ENCODE measurements at regions not wholly inside any gene's neighbourhood (a gene's known extent, or its start where the extent isn't known, plus 50 kb on each side); places are given as distances from the start of the nearest gene placed in this dataset.

DNA sequence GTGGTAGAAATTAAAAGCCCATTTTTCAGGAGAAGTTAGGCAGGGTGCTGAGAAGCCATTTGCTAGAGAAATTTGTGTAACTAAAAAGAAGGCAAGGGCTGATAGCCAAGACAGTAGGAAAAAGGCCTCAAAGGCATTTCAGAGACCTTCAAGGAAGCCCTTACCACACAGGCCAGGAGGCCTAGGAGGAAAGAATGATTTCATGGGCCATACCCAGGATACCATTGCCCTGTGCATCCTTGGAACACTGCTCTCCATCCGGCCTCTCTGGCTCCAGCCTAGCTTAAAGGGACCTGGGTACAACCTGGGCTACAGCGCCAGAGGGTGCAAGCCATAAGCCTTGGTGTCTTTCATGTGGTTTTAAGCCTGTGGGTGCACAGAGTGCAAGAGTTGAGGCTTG lies 193.6 kb upstream of the GRM7 start:
- no peak overlapping the region for H3K27ac ChIP-seq
- no peaks in the 10 kb centered on the region for H3K4me1 ChIP-seq
- H3K36me3 ChIP-seq: no peaks in the 10 kb centered on the region
- peaks cover 0 to 29% of the 10 kb centered on the region in 2 donors for H3K9me3 ChIP-seq
- no peak for DNase-seq
- no peaks in the 10 kb centered on the region for H3K27me3 ChIP-seq
- TF ChIP-seq, protein P1, sequence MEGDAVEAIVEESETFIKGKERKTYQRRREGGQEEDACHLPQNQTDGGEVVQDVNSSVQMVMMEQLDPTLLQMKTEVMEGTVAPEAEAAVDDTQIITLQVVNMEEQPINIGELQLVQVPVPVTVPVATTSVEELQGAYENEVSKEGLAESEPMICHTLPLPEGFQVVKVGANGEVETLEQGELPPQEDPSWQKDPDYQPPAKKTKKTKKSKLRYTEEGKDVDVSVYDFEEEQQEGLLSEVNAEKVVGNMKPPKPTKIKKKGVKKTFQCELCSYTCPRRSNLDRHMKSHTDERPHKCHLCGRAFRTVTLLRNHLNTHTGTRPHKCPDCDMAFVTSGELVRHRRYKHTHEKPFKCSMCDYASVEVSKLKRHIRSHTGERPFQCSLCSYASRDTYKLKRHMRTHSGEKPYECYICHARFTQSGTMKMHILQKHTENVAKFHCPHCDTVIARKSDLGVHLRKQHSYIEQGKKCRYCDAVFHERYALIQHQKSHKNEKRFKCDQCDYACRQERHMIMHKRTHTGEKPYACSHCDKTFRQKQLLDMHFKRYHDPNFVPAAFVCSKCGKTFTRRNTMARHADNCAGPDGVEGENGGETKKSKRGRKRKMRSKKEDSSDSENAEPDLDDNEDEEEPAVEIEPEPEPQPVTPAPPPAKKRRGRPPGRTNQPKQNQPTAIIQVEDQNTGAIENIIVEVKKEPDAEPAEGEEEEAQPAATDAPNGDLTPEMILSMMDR (IDR thresholded peaks at IDR 0.05): no peak
- intact Hi-C loops (cut with DNase I): no loop called here
- no peak overlapping the region for H3K4me3 ChIP-seq
- ATAC-seq: no peak

DNA sequence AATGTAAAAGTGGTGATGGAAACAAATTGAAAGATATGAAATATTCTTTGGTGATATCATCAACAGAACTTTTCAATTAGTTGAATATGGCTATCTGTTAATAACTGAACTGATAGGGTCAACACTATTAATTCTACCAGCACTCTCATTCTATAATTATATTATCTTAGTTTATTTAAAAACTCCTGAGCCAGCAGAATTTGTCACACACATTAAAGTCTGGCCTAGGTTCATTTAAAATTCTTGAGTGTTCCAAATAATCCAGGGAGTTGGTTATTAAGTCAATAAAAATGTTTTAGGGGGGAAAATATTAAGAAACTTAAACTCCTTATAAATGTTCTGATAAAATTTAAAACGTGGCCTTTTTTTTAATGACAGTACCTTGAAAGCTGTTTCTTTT lies 189.6 kb upstream of the GRM7 start:
- Histone ChIP-seq H3K27ac (no peak overlapping the region), H3K36me3 (no peaks in the 10 kb centered on the region), H3K27me3 (no peaks in the 10 kb centered on the region), H3K4me1 (no peaks in the 10 kb centered on the region), H3K4me3 (no peak overlapping the region), H3K9me3 (peaks cover 0 to 27% of the 10 kb centered on the region in 2 donors)
- TF ChIP-seq, protein P1 (IDR thresholded peaks at IDR 0.05): no peak
- DNase-seq (no peak), ATAC-seq (no peak)
- intact Hi-C loops (cut with DNase I): no loop called here

DNA sequence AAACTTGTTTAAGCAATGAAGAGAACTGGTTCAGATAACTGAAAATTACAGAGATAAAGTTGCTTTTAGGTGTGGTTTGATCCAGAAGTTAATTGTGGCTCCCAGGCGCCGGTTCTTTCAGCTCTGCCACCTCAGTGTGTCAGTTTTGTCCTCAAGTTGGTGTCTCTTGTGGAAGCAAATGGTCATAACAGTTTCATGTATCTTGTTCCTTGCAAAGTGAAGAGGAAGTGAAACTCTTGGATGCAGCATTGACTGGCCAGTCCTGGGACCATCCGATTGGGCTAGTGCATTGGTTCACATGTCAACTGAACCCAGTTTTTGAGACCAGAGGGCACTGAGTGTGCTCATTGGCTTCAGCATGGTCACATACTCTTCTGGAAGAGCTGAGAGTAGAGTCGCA lies 181.4 kb upstream of the GRM7 start:
- Histone ChIP-seq H3K9me3 (peaks cover 0 to 17% of the 10 kb centered on the region in 2 donors), H3K4me1 (no peaks in the 10 kb centered on the region), H3K36me3 (no peaks in the 10 kb centered on the region), H3K4me3 (no peak overlapping the region), H3K27me3 (no peaks in the 10 kb centered on the region), H3K27ac (no peak overlapping the region)
- DNase-seq (no peak), ATAC-seq (no peak)
- TF ChIP-seq, protein P1 (IDR thresholded peaks at IDR 0.05): no peak
- intact Hi-C loops (cut with DNase I): no loop called here

DNA sequence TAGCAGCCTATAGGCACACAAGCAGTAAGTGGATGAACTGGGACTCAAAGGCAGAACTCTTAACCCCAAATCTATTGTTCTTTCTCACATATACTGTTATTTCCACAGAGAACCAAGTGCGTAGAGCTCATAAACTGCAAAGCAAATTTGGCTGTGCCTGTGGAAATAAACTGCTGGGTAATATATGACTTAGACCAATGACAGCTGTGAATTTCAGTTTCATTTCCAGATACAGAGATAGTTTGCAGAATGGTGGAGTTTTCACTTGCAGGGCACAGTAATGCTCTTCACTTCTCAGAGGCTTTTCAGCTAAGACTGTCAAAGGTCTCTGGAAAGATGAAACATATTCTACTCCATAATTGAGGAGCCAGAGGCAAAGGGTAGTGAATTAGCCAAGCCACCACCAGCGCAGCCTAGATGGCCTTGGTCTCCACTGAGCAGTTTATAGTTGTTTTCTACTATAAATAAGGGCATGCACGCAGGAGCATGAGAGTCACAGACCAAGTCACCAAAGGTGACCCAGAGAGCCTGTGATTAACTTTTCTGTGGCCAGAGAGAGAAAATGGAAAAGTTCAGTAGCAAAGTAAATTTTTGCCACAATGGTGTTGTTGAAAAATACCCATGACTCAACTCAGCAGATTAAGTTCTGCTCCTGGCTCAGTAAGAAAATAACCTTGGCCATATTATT lies 180.7 kb upstream of the GRM7 start:
- TF ChIP-seq, protein P1 (IDR thresholded peaks at IDR 0.05): no peak
- H3K9me3 ChIP-seq: peaks cover 0 to 17% of the 10 kb centered on the region in 2 donors
- no peak overlapping the region for H3K4me3 ChIP-seq
- H3K36me3 ChIP-seq: no peaks in the 10 kb centered on the region
- no peaks in the 10 kb centered on the region for H3K27me3 ChIP-seq
- H3K27ac ChIP-seq: no peak overlapping the region
- no peak for ATAC-seq
- intact Hi-C loops (cut with DNase I): no loop called here
- no peak for DNase-seq
- no peaks in the 10 kb centered on the region for H3K4me1 ChIP-seq

DNA sequence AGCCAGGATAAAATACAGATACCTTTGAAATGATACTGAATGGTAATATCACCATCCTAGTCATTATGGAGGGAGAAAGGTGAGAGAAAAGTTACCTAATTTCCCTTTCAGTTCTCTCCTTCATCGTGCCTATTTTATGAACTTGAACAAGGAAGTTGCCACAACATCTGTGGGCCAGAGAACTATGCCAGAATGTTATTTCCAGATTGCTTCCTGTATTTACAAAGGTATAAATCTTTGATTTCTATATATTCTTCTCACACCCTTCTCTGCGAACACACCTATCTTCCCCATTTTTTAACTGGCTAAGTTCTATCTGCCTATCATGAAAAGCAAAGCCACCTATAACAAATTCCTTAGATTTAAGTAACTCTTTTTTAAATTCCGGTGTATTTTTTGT lies 163.6 kb upstream of the GRM7 start:
- no peak overlapping the region for H3K4me3 ChIP-seq
- no peaks in the 10 kb centered on the region for H3K27me3 ChIP-seq
- no peak overlapping the region for H3K27ac ChIP-seq
- TF ChIP-seq, protein P1 (IDR thresholded peaks at IDR 0.05): no peak
- no peak for DNase-seq
- no peaks in the 10 kb centered on the region for H3K36me3 ChIP-seq
- peaks cover 0 to 9% of the 10 kb centered on the region in 2 donors for H3K9me3 ChIP-seq
- ATAC-seq: no peak
- H3K4me1 ChIP-seq: no peaks in the 10 kb centered on the region
- intact Hi-C loops (cut with DNase I): no loop called here
